HepG2 (cell line): ENCODE measurements at regions not wholly inside any gene's neighbourhood (a gene's known extent, or its start where the extent isn't known, plus 50 kb on each side); places are given as distances from the start of the nearest gene placed in this dataset.
A peak's percentile ranks its signal among the peaks of the same experiment; 100 is the strongest.

Source experiments
- ATAC-seq: fragments of 200-7000 bp; cut with Tn5 transposase; 3 replicates; pipeline ENCODE4 v1.9.1; 2020; ENCODE audit warnings: mild to moderate bottlenecking, moderate library complexity
- BruUV-seq: library from RNA; stranded (reverse); fragments of 400-500 nt; replicated peaks from 2 replicates; lab custom pipeline; 2021; lab: Mats Ljungman, UMichigan
- CTCF ChIA-PET: fragments of 300-600 bp; formaldehyde crosslinking; extraction: SDS; loops from one replicate; lab custom pipeline; 2021; ENCODE audit warnings: low total read pairs, inconsistent platforms, low intra/inter-chr PET ratio; lab: Yijun Ruan, JAX
- POLR2A ChIA-PET: fragments of 350-600 bp; sonication (Branson Sonifier 250); formaldehyde crosslinking; loops from one replicate; lab custom pipeline; 2020; ENCODE audit warnings: antibody characterized with exemption, inconsistent platforms; lab: Yijun Ruan, JAX
- DNase-seq: peaks from one replicate; pipeline ENCODE4 v3.0.0-alpha.2; 2015; ENCODE audit warnings: low spot score
- FAIRE-seq: peaks from 3 replicates; lab custom pipeline; 2011; peaks lifted over from hg19 to GRCh38; lab: Jason Lieb, UNC
- H2AFZ ChIP-seq: one replicate; pipeline ENCODE4 v1.6.1; 2011; ENCODE audit warnings: low read length, inconsistent platforms
- H3K27ac ChIP-seq: fragments of 300-600 bp; 3 replicates; pipeline ENCODE4 v1.8.0; 2011; ENCODE audit warnings: mixed run types, mild to moderate bottlenecking, mixed read lengths, low read length, inconsistent platforms; ENCODE audit not compliant: insufficient read depth; ENCODE audit errors: extremely low read length
- H3K27me3 ChIP-seq, 2 experiments: fragments of 200-600 bp in 1 of 2; 2 replicates in 1 of 2; 3 replicates in 1 of 2; pipeline versions ENCODE4 v1.6.0 to v1.8.0; 2011; ENCODE audit warnings: low read length in 2 of 2, mild to moderate bottlenecking in 2 of 2, moderate library complexity in 2 of 2, inconsistent platforms in 1 of 2; ENCODE audit not compliant: insufficient read depth in 2 of 2, control insufficient read depth in 1 of 2
- H3K36me3 ChIP-seq, 2 experiments: fragments of 200-600 bp in 1 of 2; replicated peaks in 1 of 2; 2 replicates in 1 of 2; 3 replicates in 1 of 2; pipeline versions ENCODE4 v1.5.1 to v1.8.0; 2011; ENCODE audit warnings: low read length in 2 of 2, inconsistent platforms in 1 of 2; ENCODE audit not compliant: insufficient read depth in 2 of 2, control insufficient read depth in 1 of 2
- H3K4me1 ChIP-seq: 2 replicates; pipeline ENCODE4 v1.5.1; 2012; ENCODE audit warnings: low read length, inconsistent platforms; ENCODE audit not compliant: insufficient read depth
- H3K4me2 ChIP-seq: 2 replicates; pipeline ENCODE4 v1.6.0; 2011; ENCODE audit warnings: low read depth, low read length, inconsistent platforms
- H3K4me3 ChIP-seq, 3 experiments: fragments of 200-600 bp in 1 of 3; sonication (generic), shearing (Covaris generic) in 1 of 3; replicated peaks in 1 of 3; 2 replicates each; pipeline ENCODE4 v1.5.1; 2011 to 2016; ENCODE audit warnings: low read length in 3 of 3, inconsistent platforms in 2 of 3, low read depth in 2 of 3, mild to moderate bottlenecking in 2 of 3, control low read depth in 1 of 3, mixed read lengths in 1 of 3; ENCODE audit not compliant: insufficient read depth in 1 of 3
- H3K79me2 ChIP-seq: one replicate; pipeline ENCODE4 v1.6.1; 2011; ENCODE audit warnings: low read length, inconsistent platforms; ENCODE audit not compliant: insufficient read depth
- H3K9ac ChIP-seq: 2 replicates; pipeline ENCODE4 v1.6.0; 2011; ENCODE audit warnings: mild to moderate bottlenecking, low read depth, low read length, inconsistent platforms; ENCODE audit not compliant: insufficient read depth
- H3K9me3 ChIP-seq: 2 replicates; pipeline ENCODE4 v1.5.1; 2012; ENCODE audit warnings: mild to moderate bottlenecking, low read length
- H4K20me1 ChIP-seq: 2 replicates; pipeline ENCODE4 v1.6.0; 2011; ENCODE audit warnings: inconsistent platforms, mild to moderate bottlenecking, low read length, moderate library complexity; ENCODE audit not compliant: insufficient read depth
- ATM ChIP-seq: fragments of 450-650 bp; IDR thresholded peaks from 2 replicates; pipeline ENCODE4 v1.7.1; 2017; ENCODE audit warnings: mild to moderate bottlenecking, borderline replicate concordance
- MIER2 ChIP-seq: IDR thresholded peaks from 2 replicates; pipeline ENCODE4 v1.6.1; 2016; ENCODE audit warnings: missing biosample characterization, missing genetic modification reagents
- NBN ChIP-seq: fragments of 450-650 bp; conservative IDR thresholded peaks from 2 replicates; pipeline ENCODE4 v1.6.1; 2017
- WGBS: methylation state at CpG from one replicate; pipeline ENCODE4 v1.1.6; 2017; ENCODE audit warnings: low lambda C conversion rate; 5-methylcytosine and 5-hydroxymethylcytosine counted together
- in situ Hi-C: cut with HindIII; loops from 2 replicates; pipeline ENCODE4 v1.10.0; 2017; ENCODE audit warnings: low pct_unique_long_range_greater_than_20kb; ENCODE audit not compliant: extremely low pct_ligation_motif_present
- intact Hi-C: fragments of 100-400 bp; cut with micrococcal nuclease; formaldehyde crosslinking; loops from one replicate; pipeline ENCODE4 v1.10.0; 2022; ENCODE audit not compliant: unreplicated experiment
- TF ChIP-seq, protein P1 (sequence below): sonication (generic); formaldehyde crosslinking; IDR thresholded peaks from 2 replicates; pipeline ENCODE4 v1.4.0; 2020; ENCODE audit warnings: missing genetic modification reagents
- TF ChIP-seq, protein P2 (sequence below): sonication (generic); formaldehyde crosslinking; IDR thresholded peaks from 2 replicates; pipeline ENCODE4 v1.5.1; 2020; ENCODE audit warnings: mild to moderate bottlenecking, missing genetic modification reagents, moderate library complexity
- TF ChIP-seq, protein P3 (sequence below), 2 experiments: IDR thresholded peaks; 2 replicates each; pipeline ENCODE4 v1.6.1; 2011 to 2012; ENCODE audit warnings: low read length in 2 of 2, borderline replicate concordance in 1 of 2, low read depth in 1 of 2, mild to moderate bottlenecking in 1 of 2, moderate library complexity in 1 of 2

DNA sequence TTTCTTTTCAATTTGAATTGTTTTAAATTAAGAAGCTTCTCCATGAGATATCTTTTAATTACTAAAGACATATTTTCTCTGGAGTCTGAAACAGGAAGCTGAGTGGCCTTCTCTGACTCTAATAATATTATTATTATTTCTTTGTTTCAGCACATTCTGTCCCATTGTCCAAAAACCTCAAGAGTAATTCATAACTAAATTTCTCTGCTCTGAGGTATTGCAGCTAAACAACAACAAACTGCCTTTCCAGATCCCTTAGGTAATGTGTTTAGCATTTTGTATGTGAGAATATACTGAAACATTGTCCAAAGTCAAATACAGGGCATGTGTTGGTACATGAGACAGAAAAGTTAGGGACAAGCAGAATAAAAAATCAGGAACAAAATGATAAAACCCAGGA, 199.0 kb upstream of the FAR2 start:
- H3K27me3 ChIP-seq: no peaks in the 10 kb centered on the region
- no peaks in the 10 kb centered on the region for H3K36me3 ChIP-seq
- H3K9me3 ChIP-seq: no peaks in the 10 kb centered on the region
- no peaks in the 10 kb centered on the region for H3K79me2 ChIP-seq
- H2AFZ ChIP-seq: no peak overlapping the region
- DNase-seq: no peak
- H3K27ac ChIP-seq: no peak overlapping the region
- ChIA-PET POLR2A (no interaction called here), CTCF (no interaction called here)
- no peak overlapping the region for H3K9ac ChIP-seq
- intact Hi-C loops (no loop called here), in situ Hi-C loops (no loop called here)
- no peak overlapping the region for H3K4me3 ChIP-seq
- BruUV-seq: no TSS peak
- no peaks in the 10 kb centered on the region for H4K20me1 ChIP-seq
- TF ChIP-seq ATM (no peak), NBN (no peak)
- TF ChIP-seq, protein P1, sequence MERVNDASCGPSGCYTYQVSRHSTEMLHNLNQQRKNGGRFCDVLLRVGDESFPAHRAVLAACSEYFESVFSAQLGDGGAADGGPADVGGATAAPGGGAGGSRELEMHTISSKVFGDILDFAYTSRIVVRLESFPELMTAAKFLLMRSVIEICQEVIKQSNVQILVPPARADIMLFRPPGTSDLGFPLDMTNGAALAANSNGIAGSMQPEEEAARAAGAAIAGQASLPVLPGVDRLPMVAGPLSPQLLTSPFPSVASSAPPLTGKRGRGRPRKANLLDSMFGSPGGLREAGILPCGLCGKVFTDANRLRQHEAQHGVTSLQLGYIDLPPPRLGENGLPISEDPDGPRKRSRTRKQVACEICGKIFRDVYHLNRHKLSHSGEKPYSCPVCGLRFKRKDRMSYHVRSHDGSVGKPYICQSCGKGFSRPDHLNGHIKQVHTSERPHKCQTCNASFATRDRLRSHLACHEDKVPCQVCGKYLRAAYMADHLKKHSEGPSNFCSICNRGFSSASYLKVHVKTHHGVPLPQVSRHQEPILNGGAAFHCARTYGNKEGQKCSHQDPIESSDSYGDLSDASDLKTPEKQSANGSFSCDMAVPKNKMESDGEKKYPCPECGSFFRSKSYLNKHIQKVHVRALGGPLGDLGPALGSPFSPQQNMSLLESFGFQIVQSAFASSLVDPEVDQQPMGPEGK (CRISPR knock-in tag): no peak
- H3K4me1 ChIP-seq: no peaks in the 10 kb centered on the region
- no peak for FAIRE-seq
- no peak for ATAC-seq
- no peak overlapping the region for H3K4me2 ChIP-seq

DNA sequence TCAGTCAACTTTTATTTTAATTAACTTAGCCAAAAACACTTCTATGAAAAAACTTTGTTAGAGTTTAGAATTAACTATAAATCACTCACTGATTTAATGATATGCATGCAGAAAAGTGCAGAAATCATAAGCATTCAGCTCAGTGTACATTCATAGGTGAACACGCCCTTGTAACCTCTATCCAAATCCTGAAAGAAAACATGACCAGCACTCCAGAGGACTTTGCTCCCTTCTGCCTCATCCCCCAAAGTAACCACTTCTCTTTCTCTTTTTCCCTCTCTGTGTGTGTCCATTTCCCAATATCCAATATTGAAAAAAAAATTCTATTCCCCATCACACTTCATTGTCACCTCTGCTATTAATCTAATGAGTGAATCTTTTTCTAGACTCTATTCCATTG, 197.1 kb upstream of the FAR2 start:
- H3K9ac ChIP-seq: no peak overlapping the region
- no peaks in the 10 kb centered on the region for H3K9me3 ChIP-seq
- 6% methylated on average over 1 of the region's 1 CpG for WGBS
- no peak for DNase-seq
- H3K27ac ChIP-seq: no peak overlapping the region
- TF ChIP-seq, protein P2, sequence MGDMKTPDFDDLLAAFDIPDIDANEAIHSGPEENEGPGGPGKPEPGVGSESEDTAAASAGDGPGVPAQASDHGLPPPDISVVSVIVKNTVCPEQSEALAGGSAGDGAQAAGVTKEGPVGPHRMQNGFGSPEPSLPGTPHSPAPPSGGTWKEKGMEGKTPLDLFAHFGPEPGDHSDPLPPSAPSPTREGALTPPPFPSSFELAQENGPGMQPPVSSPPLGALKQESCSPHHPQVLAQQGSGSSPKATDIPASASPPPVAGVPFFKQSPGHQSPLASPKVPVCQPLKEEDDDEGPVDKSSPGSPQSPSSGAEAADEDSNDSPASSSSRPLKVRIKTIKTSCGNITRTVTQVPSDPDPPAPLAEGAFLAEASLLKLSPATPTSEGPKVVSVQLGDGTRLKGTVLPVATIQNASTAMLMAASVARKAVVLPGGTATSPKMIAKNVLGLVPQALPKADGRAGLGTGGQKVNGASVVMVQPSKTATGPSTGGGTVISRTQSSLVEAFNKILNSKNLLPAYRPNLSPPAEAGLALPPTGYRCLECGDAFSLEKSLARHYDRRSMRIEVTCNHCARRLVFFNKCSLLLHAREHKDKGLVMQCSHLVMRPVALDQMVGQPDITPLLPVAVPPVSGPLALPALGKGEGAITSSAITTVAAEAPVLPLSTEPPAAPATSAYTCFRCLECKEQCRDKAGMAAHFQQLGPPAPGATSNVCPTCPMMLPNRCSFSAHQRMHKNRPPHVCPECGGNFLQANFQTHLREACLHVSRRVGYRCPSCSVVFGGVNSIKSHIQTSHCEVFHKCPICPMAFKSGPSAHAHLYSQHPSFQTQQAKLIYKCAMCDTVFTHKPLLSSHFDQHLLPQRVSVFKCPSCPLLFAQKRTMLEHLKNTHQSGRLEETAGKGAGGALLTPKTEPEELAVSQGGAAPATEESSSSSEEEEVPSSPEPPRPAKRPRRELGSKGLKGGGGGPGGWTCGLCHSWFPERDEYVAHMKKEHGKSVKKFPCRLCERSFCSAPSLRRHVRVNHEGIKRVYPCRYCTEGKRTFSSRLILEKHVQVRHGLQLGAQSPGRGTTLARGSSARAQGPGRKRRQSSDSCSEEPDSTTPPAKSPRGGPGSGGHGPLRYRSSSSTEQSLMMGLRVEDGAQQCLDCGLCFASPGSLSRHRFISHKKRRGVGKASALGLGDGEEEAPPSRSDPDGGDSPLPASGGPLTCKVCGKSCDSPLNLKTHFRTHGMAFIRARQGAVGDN (CRISPR knock-in tag): no peak
- peak; percentile 68; the same call in 1 of the 2 replicates for TF ChIP-seq MIER2
- TF ChIP-seq, protein P3, sequence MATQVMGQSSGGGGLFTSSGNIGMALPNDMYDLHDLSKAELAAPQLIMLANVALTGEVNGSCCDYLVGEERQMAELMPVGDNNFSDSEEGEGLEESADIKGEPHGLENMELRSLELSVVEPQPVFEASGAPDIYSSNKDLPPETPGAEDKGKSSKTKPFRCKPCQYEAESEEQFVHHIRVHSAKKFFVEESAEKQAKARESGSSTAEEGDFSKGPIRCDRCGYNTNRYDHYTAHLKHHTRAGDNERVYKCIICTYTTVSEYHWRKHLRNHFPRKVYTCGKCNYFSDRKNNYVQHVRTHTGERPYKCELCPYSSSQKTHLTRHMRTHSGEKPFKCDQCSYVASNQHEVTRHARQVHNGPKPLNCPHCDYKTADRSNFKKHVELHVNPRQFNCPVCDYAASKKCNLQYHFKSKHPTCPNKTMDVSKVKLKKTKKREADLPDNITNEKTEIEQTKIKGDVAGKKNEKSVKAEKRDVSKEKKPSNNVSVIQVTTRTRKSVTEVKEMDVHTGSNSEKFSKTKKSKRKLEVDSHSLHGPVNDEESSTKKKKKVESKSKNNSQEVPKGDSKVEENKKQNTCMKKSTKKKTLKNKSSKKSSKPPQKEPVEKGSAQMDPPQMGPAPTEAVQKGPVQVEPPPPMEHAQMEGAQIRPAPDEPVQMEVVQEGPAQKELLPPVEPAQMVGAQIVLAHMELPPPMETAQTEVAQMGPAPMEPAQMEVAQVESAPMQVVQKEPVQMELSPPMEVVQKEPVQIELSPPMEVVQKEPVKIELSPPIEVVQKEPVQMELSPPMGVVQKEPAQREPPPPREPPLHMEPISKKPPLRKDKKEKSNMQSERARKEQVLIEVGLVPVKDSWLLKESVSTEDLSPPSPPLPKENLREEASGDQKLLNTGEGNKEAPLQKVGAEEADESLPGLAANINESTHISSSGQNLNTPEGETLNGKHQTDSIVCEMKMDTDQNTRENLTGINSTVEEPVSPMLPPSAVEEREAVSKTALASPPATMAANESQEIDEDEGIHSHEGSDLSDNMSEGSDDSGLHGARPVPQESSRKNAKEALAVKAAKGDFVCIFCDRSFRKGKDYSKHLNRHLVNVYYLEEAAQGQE (IDR thresholded peaks at IDR 0.05; ENCODE audit: borderline replicate concordance in 1 of 2, low read depth in 1 of 2, low read length in 2 of 2): peak in 1 of 2 experiments; percentile 85; a peak in 3 of 4 replicates
- no peaks in the 10 kb centered on the region for H3K4me1 ChIP-seq
- no peaks in the 10 kb centered on the region for H3K27me3 ChIP-seq
- peak; percentile 46; the same call in 2 of the 3 replicates for ATAC-seq
- CTCF ChIA-PET: no interaction called here
- no peak for FAIRE-seq
- H3K79me2 ChIP-seq: no peaks in the 10 kb centered on the region
- BruUV-seq: no TSS peak
- H3K4me3 ChIP-seq: no peak overlapping the region
- no peak overlapping the region for H2AFZ ChIP-seq
- H3K36me3 ChIP-seq: no peaks in the 10 kb centered on the region
- in situ Hi-C loops (no loop called here), intact Hi-C loops (no loop called here)
- POLR2A ChIA-PET: no interaction called here
- H3K4me2 ChIP-seq: no peak overlapping the region
- no peaks in the 10 kb centered on the region for H4K20me1 ChIP-seq
